ENCODE measurements at regions not wholly inside any gene's neighbourhood (a gene's known extent, or its start where the extent isn't known, plus 50 kb on each side); places are given as distances from the start of the nearest gene placed in this dataset.

DNA sequence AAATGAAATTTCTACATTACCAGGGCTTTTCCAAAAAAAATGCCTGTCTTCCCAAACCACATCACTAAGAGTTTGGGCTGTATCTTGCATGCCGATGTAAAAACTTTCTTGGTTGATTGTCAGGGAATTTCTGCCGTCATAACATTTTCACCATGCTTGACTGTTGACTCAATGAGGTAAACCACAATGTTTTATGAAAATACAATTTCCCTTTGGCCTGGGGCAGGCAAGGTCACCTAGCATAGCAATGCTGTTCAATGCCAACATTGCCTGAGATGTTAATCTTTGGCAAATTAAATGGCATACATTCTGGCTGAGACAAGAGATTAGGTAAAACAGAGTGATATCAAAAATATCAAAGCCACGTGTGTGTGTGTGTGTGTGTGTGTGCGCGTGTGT is 137.1 kb upstream of the TBL1X start:
- Histone ChIP-seq H3K79me2 (ENCODE audit: insufficient read depth, low read length) (no peaks in the 10 kb centered on the region), H2AFZ (ENCODE audit: low read length) (no peak overlapping the region), H3K9ac (ENCODE audit: low read depth, low read length, poor library complexity, severe bottlenecking) (no peak overlapping the region), H3K4me2 (ENCODE audit: low read depth, low read length, poor library complexity, severe bottlenecking) (peak overlapping the region; percentile 46), H3K9me2 (replicated peaks; ENCODE audit: low read depth, low read length) (no peaks in the 10 kb centered on the region), H3K27me3 (ENCODE audit: insufficient read depth, low read length, poor library complexity, severe bottlenecking) (no peaks in the 10 kb centered on the region), H3F3A (ENCODE audit: low read depth) (no peaks in the 10 kb centered on the region), H3K36me3 (ENCODE audit: insufficient read depth, low read length) (no peaks in the 10 kb centered on the region), H4K20me1 (ENCODE audit: insufficient read depth, low read length, poor library complexity, severe bottlenecking) (no peaks in the 10 kb centered on the region), H3K4me1 (ENCODE audit: insufficient read depth, low read length, poor library complexity, severe bottlenecking) (peaks cover 12% of the 10 kb centered on the region), H3K9me3 (ENCODE audit: insufficient read depth, low read depth, low read length) (no peaks in the 10 kb centered on the region), H3K4me3 (ENCODE audit: low read length, poor library complexity, severe bottlenecking) (no peak overlapping the region)
- TF ChIP-seq, protein P1, sequence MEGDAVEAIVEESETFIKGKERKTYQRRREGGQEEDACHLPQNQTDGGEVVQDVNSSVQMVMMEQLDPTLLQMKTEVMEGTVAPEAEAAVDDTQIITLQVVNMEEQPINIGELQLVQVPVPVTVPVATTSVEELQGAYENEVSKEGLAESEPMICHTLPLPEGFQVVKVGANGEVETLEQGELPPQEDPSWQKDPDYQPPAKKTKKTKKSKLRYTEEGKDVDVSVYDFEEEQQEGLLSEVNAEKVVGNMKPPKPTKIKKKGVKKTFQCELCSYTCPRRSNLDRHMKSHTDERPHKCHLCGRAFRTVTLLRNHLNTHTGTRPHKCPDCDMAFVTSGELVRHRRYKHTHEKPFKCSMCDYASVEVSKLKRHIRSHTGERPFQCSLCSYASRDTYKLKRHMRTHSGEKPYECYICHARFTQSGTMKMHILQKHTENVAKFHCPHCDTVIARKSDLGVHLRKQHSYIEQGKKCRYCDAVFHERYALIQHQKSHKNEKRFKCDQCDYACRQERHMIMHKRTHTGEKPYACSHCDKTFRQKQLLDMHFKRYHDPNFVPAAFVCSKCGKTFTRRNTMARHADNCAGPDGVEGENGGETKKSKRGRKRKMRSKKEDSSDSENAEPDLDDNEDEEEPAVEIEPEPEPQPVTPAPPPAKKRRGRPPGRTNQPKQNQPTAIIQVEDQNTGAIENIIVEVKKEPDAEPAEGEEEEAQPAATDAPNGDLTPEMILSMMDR (conservative IDR thresholded peaks at IDR 0.05; ENCODE audit: low read length), result no peak
- TF ChIP-seq EZH2phosphoT487 (IDR thresholded peaks at IDR 0.05; ENCODE audit: borderline replicate concordance), result no peak

DNA sequence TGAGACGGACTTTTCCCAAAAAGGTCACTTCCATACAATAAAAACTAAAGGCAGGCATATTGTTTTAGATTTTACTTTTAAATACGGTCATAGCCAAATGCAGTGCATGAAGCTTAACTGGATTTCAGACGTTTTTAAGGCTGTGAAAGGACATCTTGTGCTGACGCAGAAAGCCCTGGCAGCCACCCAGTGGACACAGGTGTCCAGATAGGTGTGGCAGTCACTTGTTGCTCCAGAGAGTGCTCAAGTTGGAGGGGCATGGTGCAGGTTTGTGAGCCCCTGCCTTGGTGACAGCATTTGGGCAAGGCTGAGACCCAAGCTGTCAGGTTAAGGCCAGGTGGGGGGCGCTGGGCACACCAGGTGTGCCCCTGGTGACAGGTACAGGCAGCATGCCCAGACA is 135.8 kb upstream of the TBL1X start:
- H3K4me2 ChIP-seq (ENCODE audit: low read depth, low read length, poor library complexity, severe bottlenecking), result no peak overlapping the region
- no peaks in the 10 kb centered on the region for H3K9me2 ChIP-seq (replicated peaks; ENCODE audit: low read depth, low read length)
- no peak for TF ChIP-seq EZH2phosphoT487 (IDR thresholded peaks at IDR 0.05; ENCODE audit: borderline replicate concordance)
- TF ChIP-seq, protein P1 (conservative IDR thresholded peaks at IDR 0.05; ENCODE audit: low read length), result no peak
- no peaks in the 10 kb centered on the region for H3K36me3 ChIP-seq (ENCODE audit: insufficient read depth, low read length)
- no peaks in the 10 kb centered on the region for H3K27me3 ChIP-seq (ENCODE audit: insufficient read depth, low read length, poor library complexity, severe bottlenecking)
- no peaks in the 10 kb centered on the region for H4K20me1 ChIP-seq (ENCODE audit: insufficient read depth, low read length, poor library complexity, severe bottlenecking)
- H3F3A ChIP-seq (ENCODE audit: low read depth), result no peaks in the 10 kb centered on the region
- no peak overlapping the region for H3K9ac ChIP-seq (ENCODE audit: low read depth, low read length, poor library complexity, severe bottlenecking)
- peaks cover 12% of the 10 kb centered on the region for H3K4me1 ChIP-seq (ENCODE audit: insufficient read depth, low read length, poor library complexity, severe bottlenecking)
- no peak overlapping the region for H3K4me3 ChIP-seq (ENCODE audit: low read length, poor library complexity, severe bottlenecking)
- no peaks in the 10 kb centered on the region for H3K9me3 ChIP-seq (ENCODE audit: insufficient read depth, low read depth, low read length)
- H3K79me2 ChIP-seq (ENCODE audit: insufficient read depth, low read length), result no peaks in the 10 kb centered on the region
- H2AFZ ChIP-seq (ENCODE audit: low read length), result no peak overlapping the region

DNA sequence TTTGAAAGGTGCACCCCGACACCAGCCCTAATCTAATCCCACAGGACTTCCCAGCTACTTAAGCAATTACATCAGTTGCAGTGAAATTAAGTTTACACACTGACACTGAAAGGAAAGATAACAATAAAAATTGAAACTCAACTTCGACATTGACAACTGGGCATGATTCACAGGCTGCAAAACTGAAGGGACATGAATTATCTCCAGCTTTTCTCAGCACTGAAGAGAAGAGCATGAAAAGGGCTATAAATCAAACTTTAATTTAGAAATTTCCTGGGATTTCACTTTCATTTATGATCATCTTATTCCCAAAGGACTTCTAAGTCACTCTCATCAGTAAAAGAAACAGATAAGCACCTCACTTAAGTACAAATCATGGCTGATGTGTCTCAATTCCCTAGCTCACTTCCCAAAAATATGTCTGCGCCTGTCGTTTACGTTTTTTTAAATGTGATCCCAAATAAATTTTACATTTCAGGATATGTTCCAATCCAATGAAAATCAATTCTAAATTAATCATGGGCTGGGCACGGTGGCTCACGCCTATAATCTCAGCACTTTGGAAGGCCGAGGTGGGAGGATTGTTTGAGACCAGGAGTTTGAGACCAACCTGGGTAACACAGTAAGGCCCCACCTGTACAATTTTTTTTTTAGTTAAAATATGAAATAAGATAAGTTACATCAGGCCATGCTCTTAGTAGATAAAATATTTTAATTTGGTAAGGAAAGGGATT is 134.4 kb upstream of the TBL1X start:
- no peak overlapping the region for H3K4me2 ChIP-seq (ENCODE audit: low read depth, low read length, poor library complexity, severe bottlenecking)
- no peak overlapping the region for H3K4me3 ChIP-seq (ENCODE audit: low read length, poor library complexity, severe bottlenecking)
- H4K20me1 ChIP-seq (ENCODE audit: insufficient read depth, low read length, poor library complexity, severe bottlenecking), result no peaks in the 10 kb centered on the region
- H3K27me3 ChIP-seq (ENCODE audit: insufficient read depth, low read length, poor library complexity, severe bottlenecking), result no peaks in the 10 kb centered on the region
- H3K9me2 ChIP-seq (replicated peaks; ENCODE audit: low read depth, low read length), result no peaks in the 10 kb centered on the region
- TF ChIP-seq EZH2phosphoT487 (IDR thresholded peaks at IDR 0.05; ENCODE audit: borderline replicate concordance), result no peak
- TF ChIP-seq, protein P1 (conservative IDR thresholded peaks at IDR 0.05; ENCODE audit: low read length), result no peak
- H3K9ac ChIP-seq (ENCODE audit: low read depth, low read length, poor library complexity, severe bottlenecking), result no peak overlapping the region
- no peaks in the 10 kb centered on the region for H3K9me3 ChIP-seq (ENCODE audit: insufficient read depth, low read depth, low read length)
- H3F3A ChIP-seq (ENCODE audit: low read depth), result no peaks in the 10 kb centered on the region
- H2AFZ ChIP-seq (ENCODE audit: low read length), result no peak overlapping the region
- H3K36me3 ChIP-seq (ENCODE audit: insufficient read depth, low read length), result no peaks in the 10 kb centered on the region
- H3K4me1 ChIP-seq (ENCODE audit: insufficient read depth, low read length, poor library complexity, severe bottlenecking), result peaks cover 12% of the 10 kb centered on the region
- H3K79me2 ChIP-seq (ENCODE audit: insufficient read depth, low read length), result no peaks in the 10 kb centered on the region
